HepG2 (cell line): ENCODE measurements at regions not wholly inside any gene's neighbourhood (a gene's known extent, or its start where the extent isn't known, plus 50 kb on each side); places are given as distances from the start of the nearest gene placed in this dataset.

ENCODE experiments used
- ATAC-seq: fragments of 200-7000 bp; cut with Tn5 transposase; 3 replicates; pipeline ENCODE4 v1.9.1; 2020; ENCODE audit warnings: mild to moderate bottlenecking, moderate library complexity
- BruUV-seq: library from RNA; stranded (reverse); fragments of 400-500 nt; replicated peaks from 2 replicates; lab custom pipeline; 2021; lab: Mats Ljungman, UMichigan
- CTCF ChIA-PET: fragments of 300-600 bp; formaldehyde crosslinking; extraction: SDS; loops from one replicate; lab custom pipeline; 2021; ENCODE audit warnings: low total read pairs, inconsistent platforms, low intra/inter-chr PET ratio; lab: Yijun Ruan, JAX
- POLR2A ChIA-PET: fragments of 350-600 bp; sonication (Branson Sonifier 250); formaldehyde crosslinking; loops from one replicate; lab custom pipeline; 2020; ENCODE audit warnings: antibody characterized with exemption, inconsistent platforms; lab: Yijun Ruan, JAX
- DNase-seq: peaks from one replicate; pipeline ENCODE4 v3.0.0-alpha.2; 2015; ENCODE audit warnings: low spot score
- FAIRE-seq: peaks from 3 replicates; lab custom pipeline; 2011; peaks lifted over from hg19 to GRCh38; lab: Jason Lieb, UNC
- H2AFZ ChIP-seq: one replicate; pipeline ENCODE4 v1.6.1; 2011; ENCODE audit warnings: low read length, inconsistent platforms
- H3K27ac ChIP-seq: fragments of 300-600 bp; 3 replicates; pipeline ENCODE4 v1.8.0; 2011; ENCODE audit warnings: mixed run types, mild to moderate bottlenecking, mixed read lengths, low read length, inconsistent platforms; ENCODE audit not compliant: insufficient read depth; ENCODE audit errors: extremely low read length
- H3K27me3 ChIP-seq, 2 experiments: fragments of 200-600 bp in 1 of 2; 2 replicates in 1 of 2; 3 replicates in 1 of 2; pipeline versions ENCODE4 v1.6.0 to v1.8.0; 2011; ENCODE audit warnings: low read length in 2 of 2, mild to moderate bottlenecking in 2 of 2, moderate library complexity in 2 of 2, inconsistent platforms in 1 of 2; ENCODE audit not compliant: insufficient read depth in 2 of 2, control insufficient read depth in 1 of 2
- H3K36me3 ChIP-seq, 2 experiments: fragments of 200-600 bp in 1 of 2; replicated peaks in 1 of 2; 2 replicates in 1 of 2; 3 replicates in 1 of 2; pipeline versions ENCODE4 v1.5.1 to v1.8.0; 2011; ENCODE audit warnings: low read length in 2 of 2, inconsistent platforms in 1 of 2; ENCODE audit not compliant: insufficient read depth in 2 of 2, control insufficient read depth in 1 of 2
- H3K4me1 ChIP-seq: 2 replicates; pipeline ENCODE4 v1.5.1; 2012; ENCODE audit warnings: low read length, inconsistent platforms; ENCODE audit not compliant: insufficient read depth
- H3K4me2 ChIP-seq: 2 replicates; pipeline ENCODE4 v1.6.0; 2011; ENCODE audit warnings: low read depth, low read length, inconsistent platforms
- H3K4me3 ChIP-seq, 3 experiments: fragments of 200-600 bp in 1 of 3; sonication (generic), shearing (Covaris generic) in 1 of 3; replicated peaks in 1 of 3; 2 replicates each; pipeline ENCODE4 v1.5.1; 2011 to 2016; ENCODE audit warnings: low read length in 3 of 3, inconsistent platforms in 2 of 3, low read depth in 2 of 3, mild to moderate bottlenecking in 2 of 3, control low read depth in 1 of 3, mixed read lengths in 1 of 3; ENCODE audit not compliant: insufficient read depth in 1 of 3
- H3K79me2 ChIP-seq: one replicate; pipeline ENCODE4 v1.6.1; 2011; ENCODE audit warnings: low read length, inconsistent platforms; ENCODE audit not compliant: insufficient read depth
- H3K9ac ChIP-seq: 2 replicates; pipeline ENCODE4 v1.6.0; 2011; ENCODE audit warnings: mild to moderate bottlenecking, low read depth, low read length, inconsistent platforms; ENCODE audit not compliant: insufficient read depth
- H3K9me3 ChIP-seq: 2 replicates; pipeline ENCODE4 v1.5.1; 2012; ENCODE audit warnings: mild to moderate bottlenecking, low read length
- H4K20me1 ChIP-seq: 2 replicates; pipeline ENCODE4 v1.6.0; 2011; ENCODE audit warnings: inconsistent platforms, mild to moderate bottlenecking, low read length, moderate library complexity; ENCODE audit not compliant: insufficient read depth
- LRRFIP1 ChIP-seq: sonication (generic); formaldehyde crosslinking; conservative IDR thresholded peaks from 2 replicates; pipeline ENCODE4 v1.4.0; 2020; ENCODE audit warnings: missing genetic modification reagents
- RFXAP ChIP-seq: sonication (generic); formaldehyde crosslinking; IDR thresholded peaks from 2 replicates; pipeline ENCODE4 v1.4.0; 2020; ENCODE audit warnings: missing genetic modification reagents, borderline replicate concordance
- SPEN ChIP-seq: sonication (generic); formaldehyde crosslinking; IDR thresholded peaks from 2 replicates; pipeline ENCODE4 v1.5.1; 2020; ENCODE audit warnings: low read depth, mild to moderate bottlenecking, missing genetic modification reagents
- TBX3 ChIP-seq: fragments of 450-650 bp; IDR thresholded peaks from 2 replicates; pipeline ENCODE4 v1.6.1; 2017; ENCODE audit warnings: antibody characterized with exemption, mild to moderate bottlenecking, inconsistent platforms, borderline replicate concordance
- ZNF510 ChIP-seq: sonication (generic); formaldehyde crosslinking; IDR thresholded peaks from 2 replicates; pipeline ENCODE4 v1.4.0; 2020; ENCODE audit warnings: low read depth, mild to moderate bottlenecking, missing genetic modification reagents
- WGBS: methylation state at CpG from one replicate; pipeline ENCODE4 v1.1.6; 2017; ENCODE audit warnings: low lambda C conversion rate; 5-methylcytosine and 5-hydroxymethylcytosine counted together
- in situ Hi-C: cut with HindIII; loops from 2 replicates; pipeline ENCODE4 v1.10.0; 2017; ENCODE audit warnings: low pct_unique_long_range_greater_than_20kb; ENCODE audit not compliant: extremely low pct_ligation_motif_present
- intact Hi-C: fragments of 100-400 bp; cut with micrococcal nuclease; formaldehyde crosslinking; loops from one replicate; pipeline ENCODE4 v1.10.0; 2022; ENCODE audit not compliant: unreplicated experiment

- no peak for TF ChIP-seq SPEN
These were observed 1678.9 kb downstream of the KCNT2 start (continued) for GRCh38 chr1:194929357-194929756.

GRCh38 chr1:194919146-194919545 is 1689.1 kb downstream of the KCNT2 start:
- no peaks in the 10 kb centered on the region for H3K4me1 ChIP-seq
- H3K4me2 ChIP-seq, result no peak overlapping the region
- no TSS peak for BruUV-seq
- intact Hi-C loops (no loop called here), in situ Hi-C loops (no loop called here)
- no peaks in the 10 kb centered on the region for H3K79me2 ChIP-seq
- CTCF ChIA-PET, result no interaction called here
- H3K27ac ChIP-seq, result no peak overlapping the region
- FAIRE-seq (no peak), ATAC-seq (no peak), DNase-seq (no peak)
- H4K20me1 ChIP-seq, result no peaks in the 10 kb centered on the region
- no peak overlapping the region for H3K4me3 ChIP-seq
- H3K9ac ChIP-seq, result no peak overlapping the region
- no peaks in the 10 kb centered on the region for H3K27me3 ChIP-seq
- POLR2A ChIA-PET, result no interaction called here
- WGBS, result 21% methylated on average over 5 of the region's 5 CpGs
- H3K9me3 ChIP-seq, result no peaks in the 10 kb centered on the region
- H2AFZ ChIP-seq, result no peak overlapping the region
- TF ChIP-seq RFXAP (CRISPR knock-in tag) (no peak), ZNF510 (CRISPR knock-in tag) (no peak), LRRFIP1 (CRISPR knock-in tag) (no peak)
- no peaks in the 10 kb centered on the region for H3K36me3 ChIP-seq

- 3% methylated on average over 4 of the region's 4 CpGs for WGBS
- no peak for ATAC-seq
- H3K4me2 ChIP-seq, result no peak overlapping the region
- no peak for FAIRE-seq
- no peaks in the 10 kb centered on the region for H3K9me3 ChIP-seq
- intact Hi-C loops (no loop called here), in situ Hi-C loops (no loop called here)
- no peak for DNase-seq
- no peaks in the 10 kb centered on the region for H3K36me3 ChIP-seq
- no TSS peak for BruUV-seq
- no peaks in the 10 kb centered on the region for H4K20me1 ChIP-seq
- H3K79me2 ChIP-seq, result no peaks in the 10 kb centered on the region
- no peak overlapping the region for H3K9ac ChIP-seq
- H3K27me3 ChIP-seq, result no peaks in the 10 kb centered on the region
- TF ChIP-seq TBX3, result no peak
- TF ChIP-seq, all 625 proteins: peak for 0
- Histone ChIP-seq H2AFZ (no peak overlapping the region), H3K4me1 (no peaks in the 10 kb centered on the region), H3K27ac (no peak overlapping the region), H3K4me3 (no peak overlapping the region)
- POLR2A ChIA-PET, result no interaction called here
- CTCF ChIA-PET, result no interaction called here
These were observed 1690.5 kb downstream of the KCNT2 start for GRCh38 chr1:194917769-194918168.
